ENCODE measurements at regions not wholly inside any gene's neighbourhood (a gene's known extent, or its start where the extent isn't known, plus 50 kb on each side); places are given as distances from the start of the nearest gene placed in this dataset.

DNA sequence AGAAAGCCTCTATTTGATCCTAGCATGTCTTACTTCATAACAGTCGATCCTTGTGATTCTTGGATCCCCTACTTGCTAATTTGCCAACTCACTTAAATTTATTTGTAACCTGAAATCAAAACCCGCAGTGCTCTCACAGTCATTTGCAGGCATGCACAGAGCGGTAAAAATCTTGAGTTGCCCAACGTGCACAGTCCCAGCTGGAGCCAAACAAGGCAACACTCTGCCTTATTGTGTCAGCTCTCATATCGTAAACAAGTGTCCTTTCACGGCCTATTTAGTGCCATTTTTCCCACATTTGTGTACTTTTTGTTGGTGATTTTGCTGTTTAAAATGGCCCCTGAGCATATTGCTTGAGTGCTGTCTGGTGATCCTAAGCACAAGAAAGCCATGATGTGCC, 511.3 kb upstream of the WWC1 start:
- FAIRE-seq (no peak), DNase-seq (ENCODE audit: low read depth) (no peak)
- H3K27me3 ChIP-seq (ENCODE audit: control insufficient read depth, insufficient read depth, low read length), result no peaks in the 10 kb centered on the region
- no peak overlapping the region for H3K4me3 ChIP-seq (ENCODE audit: low read depth, low read length)
- no peaks in the 10 kb centered on the region for H3K36me3 ChIP-seq (ENCODE audit: control insufficient read depth, insufficient read depth, low read length)
- TF ChIP-seq, protein P1, sequence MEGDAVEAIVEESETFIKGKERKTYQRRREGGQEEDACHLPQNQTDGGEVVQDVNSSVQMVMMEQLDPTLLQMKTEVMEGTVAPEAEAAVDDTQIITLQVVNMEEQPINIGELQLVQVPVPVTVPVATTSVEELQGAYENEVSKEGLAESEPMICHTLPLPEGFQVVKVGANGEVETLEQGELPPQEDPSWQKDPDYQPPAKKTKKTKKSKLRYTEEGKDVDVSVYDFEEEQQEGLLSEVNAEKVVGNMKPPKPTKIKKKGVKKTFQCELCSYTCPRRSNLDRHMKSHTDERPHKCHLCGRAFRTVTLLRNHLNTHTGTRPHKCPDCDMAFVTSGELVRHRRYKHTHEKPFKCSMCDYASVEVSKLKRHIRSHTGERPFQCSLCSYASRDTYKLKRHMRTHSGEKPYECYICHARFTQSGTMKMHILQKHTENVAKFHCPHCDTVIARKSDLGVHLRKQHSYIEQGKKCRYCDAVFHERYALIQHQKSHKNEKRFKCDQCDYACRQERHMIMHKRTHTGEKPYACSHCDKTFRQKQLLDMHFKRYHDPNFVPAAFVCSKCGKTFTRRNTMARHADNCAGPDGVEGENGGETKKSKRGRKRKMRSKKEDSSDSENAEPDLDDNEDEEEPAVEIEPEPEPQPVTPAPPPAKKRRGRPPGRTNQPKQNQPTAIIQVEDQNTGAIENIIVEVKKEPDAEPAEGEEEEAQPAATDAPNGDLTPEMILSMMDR (IDR thresholded peaks at IDR 0.05; ENCODE audit: insufficient read depth, low read length, severe bottlenecking), result no peak

GRCh38 chr5:167783145-167783817, 508.2 kb upstream of the WWC1 start:
- no peak overlapping the region for H3K4me3 ChIP-seq (ENCODE audit: low read depth, low read length)
- FAIRE-seq (peak; percentile 66), DNase-seq (ENCODE audit: low read depth) (no peak)
- TF ChIP-seq, protein P1 (IDR thresholded peaks at IDR 0.05; ENCODE audit: insufficient read depth, low read length, severe bottlenecking), result no peak
- H3K27me3 ChIP-seq (ENCODE audit: control insufficient read depth, insufficient read depth, low read length), result no peaks in the 10 kb centered on the region
- H3K36me3 ChIP-seq (ENCODE audit: control insufficient read depth, insufficient read depth, low read length), result no peaks in the 10 kb centered on the region

GRCh38 chr5:167785106-167785505, 506.3 kb upstream of the WWC1 start:
- Histone ChIP-seq H3K4me3 (ENCODE audit: low read depth, low read length) (no peak overlapping the region), H3K27me3 (ENCODE audit: control insufficient read depth, insufficient read depth, low read length) (no peaks in the 10 kb centered on the region), H3K36me3 (ENCODE audit: control insufficient read depth, insufficient read depth, low read length) (no peaks in the 10 kb centered on the region)
- FAIRE-seq (no peak), DNase-seq (ENCODE audit: low read depth) (no peak)
- TF ChIP-seq, protein P1 (IDR thresholded peaks at IDR 0.05; ENCODE audit: insufficient read depth, low read length, severe bottlenecking), result no peak

DNA sequence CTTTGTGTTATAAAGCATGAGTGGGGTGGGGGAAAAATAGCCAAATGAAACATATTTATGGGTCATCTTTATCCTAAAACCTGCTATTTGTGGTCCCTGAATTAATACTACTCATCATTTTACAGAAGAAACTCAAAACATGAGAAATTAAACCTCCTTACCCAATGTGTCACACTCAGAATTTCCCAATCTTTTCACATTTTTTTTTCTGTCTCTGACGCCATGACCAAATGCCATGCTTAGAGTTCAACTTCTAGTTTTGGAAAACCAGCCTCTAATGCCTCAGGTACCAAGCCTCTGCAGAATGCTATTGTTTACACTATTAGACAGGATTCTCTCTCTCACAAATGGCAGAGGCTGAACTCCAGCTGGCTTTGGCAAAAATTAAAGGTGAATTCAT, 505.5 kb upstream of the WWC1 start:
- FAIRE-seq (no peak), DNase-seq (ENCODE audit: low read depth) (no peak)
- no peaks in the 10 kb centered on the region for H3K36me3 ChIP-seq (ENCODE audit: control insufficient read depth, insufficient read depth, low read length)
- TF ChIP-seq, protein P1 (IDR thresholded peaks at IDR 0.05; ENCODE audit: insufficient read depth, low read length, severe bottlenecking), result no peak
- H3K27me3 ChIP-seq (ENCODE audit: control insufficient read depth, insufficient read depth, low read length), result no peaks in the 10 kb centered on the region
- no peak overlapping the region for H3K4me3 ChIP-seq (ENCODE audit: low read depth, low read length)

DNA sequence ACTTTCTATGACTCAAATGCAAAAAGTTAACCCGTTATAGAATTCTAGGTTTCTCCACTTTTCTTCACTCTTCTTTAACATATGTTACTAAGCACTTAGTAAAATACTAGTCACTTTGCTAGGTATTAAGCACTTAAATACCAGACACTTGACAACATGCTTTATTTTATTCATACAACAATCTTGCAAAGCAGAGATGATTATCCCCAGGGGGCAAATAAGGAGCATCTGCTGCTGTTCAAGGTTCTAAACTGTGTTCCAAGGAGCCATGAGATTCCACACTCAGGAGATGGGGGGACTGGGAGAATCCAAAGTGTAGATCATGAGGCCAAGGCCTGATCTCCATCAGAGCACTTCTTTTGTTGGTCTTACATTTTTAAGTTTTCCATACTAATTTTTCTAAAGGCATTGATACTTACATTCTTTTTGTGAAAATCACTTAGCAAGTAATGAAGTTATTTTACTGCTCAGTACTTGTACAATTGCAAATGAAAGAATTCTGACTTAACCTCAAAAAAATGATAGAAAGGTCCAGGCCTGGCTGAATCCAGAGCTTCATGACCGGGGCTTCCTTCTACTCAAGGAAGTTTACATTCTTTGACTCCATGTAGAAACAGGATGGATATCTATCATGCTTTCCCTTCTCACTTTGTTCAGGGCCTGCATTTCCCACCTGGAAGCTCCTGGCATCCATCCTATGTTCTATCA, 504.4 kb upstream of the WWC1 start:
- FAIRE-seq, result no peak
- H3K27me3 ChIP-seq (ENCODE audit: control insufficient read depth, insufficient read depth, low read length), result no peaks in the 10 kb centered on the region
- H3K36me3 ChIP-seq (ENCODE audit: control insufficient read depth, insufficient read depth, low read length), result no peaks in the 10 kb centered on the region
- H3K4me3 ChIP-seq (ENCODE audit: low read depth, low read length), result no peak overlapping the region
- TF ChIP-seq, protein P1 (IDR thresholded peaks at IDR 0.05; ENCODE audit: insufficient read depth, low read length, severe bottlenecking), result no peak
- DNase-seq (ENCODE audit: low read depth), result no peak

Measured in bronchial epithelial cell (primary cell).